ENCODE measurements at regions not wholly inside any gene's neighbourhood (a gene's known extent, or its start where the extent isn't known, plus 50 kb on each side); places are given as distances from the start of the nearest gene placed in this dataset.

DNA sequence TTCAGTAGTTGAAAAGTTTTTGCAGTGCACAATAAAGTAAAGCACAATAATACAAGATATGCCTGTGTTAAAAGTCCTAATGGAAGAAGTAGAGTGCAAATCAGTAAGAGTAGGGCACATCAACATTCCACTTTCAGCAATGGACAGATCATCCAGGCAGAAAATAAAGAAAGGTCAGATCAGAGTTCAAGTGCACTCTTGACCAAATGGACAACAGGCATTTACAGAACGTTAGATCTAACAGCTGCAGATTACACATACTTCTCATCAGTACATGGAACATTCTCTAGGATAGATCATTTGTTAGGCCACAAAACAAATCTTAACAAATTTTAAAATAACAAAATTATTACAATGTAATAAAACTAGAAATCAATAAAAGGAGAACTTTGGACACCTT lies 1373.5 kb upstream of the PABPC4L start:
- TF ChIP-seq EP300 (IDR thresholded peaks at IDR 0.05) (no peak), POLR2A (IDR thresholded peaks at IDR 0.05) (no peak)
- TF ChIP-seq, protein P1, sequence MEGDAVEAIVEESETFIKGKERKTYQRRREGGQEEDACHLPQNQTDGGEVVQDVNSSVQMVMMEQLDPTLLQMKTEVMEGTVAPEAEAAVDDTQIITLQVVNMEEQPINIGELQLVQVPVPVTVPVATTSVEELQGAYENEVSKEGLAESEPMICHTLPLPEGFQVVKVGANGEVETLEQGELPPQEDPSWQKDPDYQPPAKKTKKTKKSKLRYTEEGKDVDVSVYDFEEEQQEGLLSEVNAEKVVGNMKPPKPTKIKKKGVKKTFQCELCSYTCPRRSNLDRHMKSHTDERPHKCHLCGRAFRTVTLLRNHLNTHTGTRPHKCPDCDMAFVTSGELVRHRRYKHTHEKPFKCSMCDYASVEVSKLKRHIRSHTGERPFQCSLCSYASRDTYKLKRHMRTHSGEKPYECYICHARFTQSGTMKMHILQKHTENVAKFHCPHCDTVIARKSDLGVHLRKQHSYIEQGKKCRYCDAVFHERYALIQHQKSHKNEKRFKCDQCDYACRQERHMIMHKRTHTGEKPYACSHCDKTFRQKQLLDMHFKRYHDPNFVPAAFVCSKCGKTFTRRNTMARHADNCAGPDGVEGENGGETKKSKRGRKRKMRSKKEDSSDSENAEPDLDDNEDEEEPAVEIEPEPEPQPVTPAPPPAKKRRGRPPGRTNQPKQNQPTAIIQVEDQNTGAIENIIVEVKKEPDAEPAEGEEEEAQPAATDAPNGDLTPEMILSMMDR (IDR thresholded peaks at IDR 0.05) = no peak

All from upper lobe of left lung (tissue), 4 donors.